Hepatocyte (in vitro differentiated cells): ENCODE measurements at regions not wholly inside any gene's neighbourhood (a gene's known extent, or its start where the extent isn't known, plus 50 kb on each side); places are given as distances from the start of the nearest gene placed in this dataset.

ENCODE experiments used
- CTCF ChIP-seq: fragments of 200-600 bp; sonication (generic); IDR thresholded peaks from 2 replicates; pipeline ENCODE4 v1.5.1; 2016; ENCODE audit warnings: antibody characterized with exemption, mild to moderate bottlenecking; ENCODE audit not compliant: poor library complexity
- EZH2 ChIP-seq: fragments of 200-600 bp; sonication (generic); IDR thresholded peaks from 2 replicates; pipeline ENCODE4 v1.6.1; 2016; ENCODE audit warnings: antibody characterized with exemption, mild to moderate bottlenecking, borderline replicate concordance

GRCh38 chr14:22384974-22385526 is 204.0 kb downstream of the DAD1 start:
- TF ChIP-seq EZH2 (no peak), CTCF (no peak)
